Endothelial cell of umbilical vein (primary cell): ENCODE measurements at regions not wholly inside any gene's neighbourhood (a gene's known extent, or its start where the extent isn't known, plus 50 kb on each side); places are given as distances from the start of the nearest gene placed in this dataset.

Experiments
- BruUV-seq: library from RNA; stranded (reverse); fragments of 400-500 nt; replicated peaks from 2 replicates; lab custom pipeline; 2021; lab: Mats Ljungman, UMichigan
- CTCF ChIA-PET: fragments of 300-600, 350-600 bp; sonication (Branson Sonifier 250); formaldehyde crosslinking; loops from one replicate; lab custom pipeline; 2021; ENCODE audit warnings: antibody characterized with exemption, inconsistent platforms; lab: Charles Lee
- POLR2A ChIA-PET: fragments of 300-600, 350-600 bp; sonication (Branson Sonifier 250); formaldehyde crosslinking; loops from one replicate; lab custom pipeline; 2021; ENCODE audit warnings: antibody characterized with exemption, inconsistent platforms; lab: Charles Lee
- DNase-seq: peaks from one replicate; pipeline ENCODE4 v3.0.0-alpha.2; 2011; ENCODE audit warnings: low read depth, low spot score
- FAIRE-seq: peaks from 2 replicates; lab custom pipeline; 2011; peaks lifted over from hg19 to GRCh38; lab: Jason Lieb, UNC
- H2AFZ ChIP-seq: 2 replicates; pipeline ENCODE4 v1.6.0; 2012; ENCODE audit warnings: low read depth, low read length, control low read depth, inconsistent platforms
- H3K27ac ChIP-seq: 2 replicates; pipeline ENCODE4 v1.5.1; 2011; ENCODE audit warnings: low read depth, mild to moderate bottlenecking, control low read depth, low read length, moderate library complexity; ENCODE audit not compliant: insufficient read depth
- H3K27me3 ChIP-seq, 2 experiments: 2 replicates each; pipeline versions ENCODE4 v1.6.0 to v1.6.1; 2011; ENCODE audit warnings: low read length in 2 of 2, mixed read lengths in 1 of 2; ENCODE audit not compliant: control insufficient read depth in 2 of 2, insufficient read depth in 2 of 2
- H3K36me3 ChIP-seq, 2 experiments: 2 replicates in 1 of 2; 3 replicates in 1 of 2; pipeline ENCODE4 v1.5.1; 2011; ENCODE audit warnings: low read length in 2 of 2, mild to moderate bottlenecking in 1 of 2, moderate library complexity in 1 of 2; ENCODE audit not compliant: control insufficient read depth in 2 of 2, insufficient read depth in 2 of 2; ENCODE audit errors: extremely low read depth in 1 of 2
- H3K4me1 ChIP-seq: 3 replicates; pipeline ENCODE4 v1.5.1; 2011; ENCODE audit warnings: mild to moderate bottlenecking, low read length; ENCODE audit not compliant: control insufficient read depth, insufficient read depth; ENCODE audit errors: extremely low read depth
- H3K4me2 ChIP-seq: 2 replicates; pipeline ENCODE4 v1.6.1; 2011; ENCODE audit warnings: low read length, control low read depth, mixed read lengths; ENCODE audit not compliant: insufficient read depth
- H3K4me3 ChIP-seq, 3 experiments: fragments of 200-600 bp in 1 of 3; sonication (generic), shearing (Covaris generic) in 1 of 3; replicated peaks in 1 of 3; 2 replicates each; pipeline ENCODE4 v1.5.1; 2011 to 2016; ENCODE audit warnings: control low read depth in 3 of 3, low read length in 3 of 3, mild to moderate bottlenecking in 2 of 3, inconsistent platforms in 1 of 3, low read depth in 1 of 3, moderate library complexity in 1 of 3; ENCODE audit not compliant: insufficient read depth in 1 of 3
- H3K79me2 ChIP-seq: 2 replicates; pipeline ENCODE4 v1.6.0; 2012; ENCODE audit warnings: low read length, inconsistent platforms; ENCODE audit not compliant: control insufficient read depth, insufficient read depth
- H3K9ac ChIP-seq: replicated peaks from 2 replicates; pipeline ENCODE3; 2011; ENCODE audit warnings: low read length, control low read depth; ENCODE audit not compliant: insufficient read depth; ENCODE audit errors: extremely low read depth
- H3K9me1 ChIP-seq: replicated peaks from 3 replicates; pipeline ENCODE4 v1.6.0; 2011; ENCODE audit warnings: mild to moderate bottlenecking, low read length; ENCODE audit not compliant: control insufficient read depth, insufficient read depth; ENCODE audit errors: extremely low read depth
- H3K9me3 ChIP-seq: replicated peaks from 2 replicates; pipeline ENCODE4 v1.5.1; 2012; ENCODE audit warnings: low read length, inconsistent platforms; ENCODE audit not compliant: control insufficient read depth, insufficient read depth
- H4K20me1 ChIP-seq: replicated peaks from 2 replicates; pipeline ENCODE3; 2011; ENCODE audit warnings: mild to moderate bottlenecking, low read length; ENCODE audit not compliant: control insufficient read depth, insufficient read depth; ENCODE audit errors: extremely low read depth
- CTCF ChIP-seq, 2 donors: IDR thresholded peaks; 1 replicate in 1 of 2; 2 replicates in 1 of 2; pipeline ENCODE4 v1.5.1; 2011; ENCODE audit warnings: low read length in 2 of 2, mild to moderate bottlenecking in 2 of 2, moderate library complexity in 2 of 2, control low read depth in 1 of 2, inconsistent platforms in 1 of 2, low read depth in 1 of 2; ENCODE audit not compliant: insufficient read depth in 1 of 2; ENCODE audit errors: extremely low read depth in 1 of 2
- EZH2 ChIP-seq: IDR thresholded peaks from 2 replicates; pipeline ENCODE4 v1.6.1; 2012; ENCODE audit warnings: borderline replicate concordance, low read depth, mild to moderate bottlenecking, moderate library complexity, low read length, inconsistent platforms; ENCODE audit not compliant: severe bottlenecking
- FOS ChIP-seq: IDR thresholded peaks from 2 replicates; pipeline ENCODE4 v1.6.1; 2011; ENCODE audit warnings: mild to moderate bottlenecking, low read length, moderate library complexity, borderline replicate concordance; ENCODE audit not compliant: insufficient read depth
- GATA2 ChIP-seq: IDR thresholded peaks from 2 replicates; pipeline ENCODE4 v1.7.0; 2011; ENCODE audit warnings: low read depth, mild to moderate bottlenecking, moderate library complexity, mixed read lengths, low read length; ENCODE audit not compliant: insufficient read length, insufficient read depth
- JUN ChIP-seq: IDR thresholded peaks from 2 replicates; pipeline ENCODE4 v1.6.1; 2011; ENCODE audit warnings: borderline replicate concordance, low read depth; ENCODE audit not compliant: insufficient read length, insufficient read depth
- MAX ChIP-seq: IDR thresholded peaks from 2 replicates; pipeline ENCODE4 v1.6.1; 2011; ENCODE audit not compliant: insufficient read depth, insufficient read length
- MYC ChIP-seq: IDR thresholded peaks from one replicate; pipeline ENCODE4 v1.6.1; 2011; ENCODE audit warnings: mild to moderate bottlenecking, low read depth, low read length
- POLR2A ChIP-seq: IDR thresholded peaks from 2 replicates; pipeline ENCODE4 v1.6.1; 2012; ENCODE audit warnings: low read depth, mild to moderate bottlenecking, control low read depth, low read length
- POLR2AphosphoS5 ChIP-seq: IDR thresholded peaks from 2 replicates; pipeline ENCODE4 v1.6.1; 2012; ENCODE audit warnings: low read depth, mild to moderate bottlenecking, control low read depth, low read length, moderate library complexity; ENCODE audit not compliant: insufficient read depth
- dilution Hi-C: fragments of 300-500 bp; cut with MboI; formaldehyde crosslinking; loops from one replicate; pipeline ENCODE4 v1.15.0; 2019; ENCODE audit warnings: low sequenced_read_pairs; ENCODE audit not compliant: extremely low pct_ligation_motif_present
- intact Hi-C: fragments of 100-400 bp; cut with micrococcal nuclease; formaldehyde crosslinking; loops from one replicate; pipeline ENCODE4 v1.10.0; 2022

- dilution Hi-C loops, result no loop called here
- Histone ChIP-seq H3K27me3 (no peaks in the 10 kb centered on the region), H4K20me1 (no peaks in the 10 kb centered on the region), H3K4me1 (peaks cover 62% of the 10 kb centered on the region), H3K9ac (no peak overlapping the region), H3K9me3 (no peaks in the 10 kb centered on the region), H3K4me3 (no peak overlapping the region), H3K36me3 (no peaks in the 10 kb centered on the region), H3K79me2 (no peaks in the 10 kb centered on the region), H3K9me1 (no peaks in the 10 kb centered on the region), H3K4me2 (no peak overlapping the region), H2AFZ (no peak overlapping the region), H3K27ac (peak overlapping the region; percentile 95)
- POLR2A ChIA-PET, result interaction anchor here (0.7 kb wide), 1 partner anchor 143 kb away, joined by 3 read pairs; no protein-coding TSS in a partner anchor
- BruUV-seq, result no TSS peak
- no peak for DNase-seq
- no peak for FAIRE-seq
- intact Hi-C loops, result no loop called here
- TF ChIP-seq GATA2 (no peak), FOS (peak; percentile 26)
- CTCF ChIA-PET, result interaction anchor here (0.8 to 2.0 kb wide), 8 partner anchors 9 to 190 kb away, joined by 3 to 8 read pairs (median 3); no protein-coding TSS in a partner anchor
These were observed 53.8 kb upstream of the PSEN2 start for GRCh38 chr1:226816576-226816975.

GRCh38 chr1:226814751-226815537 is 55.5 kb upstream of the PSEN2 start:
- peak overlapping the region; percentile 95 for H3K27ac ChIP-seq
- no peak overlapping the region for H3K4me3 ChIP-seq
- TF ChIP-seq MAX (no peak), CTCF (IDR thresholded peaks at IDR 0.05; ENCODE audit: extremely low read depth in 1 of 2, insufficient read depth in 1 of 2, low read depth in 1 of 2, low read length in 2 of 2) (no peak), GATA2 (no peak), EZH2 (no peak), FOS (peak; percentile 99), JUN (peak; percentile 93), POLR2A (no peak), POLR2AphosphoS5 (peak; percentile 95), MYC (peak; percentile 64)
- ChIA-PET CTCF (interaction anchor here (0.6 to 2.2 kb wide), 22 partner anchors 8 to 407 kb away, joined by 3 to 12 read pairs (median 4); partner anchors contain the start of genes ITPKB and PARP1), POLR2A (interaction anchor here (0.9 to 1.6 kb wide), 3 partner anchors 10 to 75 kb away, joined by 3 to 10 read pairs (median 4); partner anchors contain the start of gene ITPKB)
- no peaks in the 10 kb centered on the region for H3K27me3 ChIP-seq
- no peak overlapping the region for H2AFZ ChIP-seq
- DNase-seq (peak; percentile 96), FAIRE-seq (peak; percentile 99)
- peak overlapping the region; percentile 45 for H3K4me2 ChIP-seq
- H4K20me1 ChIP-seq, result no peaks in the 10 kb centered on the region
- no peaks in the 10 kb centered on the region for H3K36me3 ChIP-seq
- dilution Hi-C loops, result no loop called here
- H3K9me3 ChIP-seq, result no peaks in the 10 kb centered on the region
- H3K9ac ChIP-seq, result peak overlapping the region; percentile 67
- H3K79me2 ChIP-seq, result no peaks in the 10 kb centered on the region
- no peaks in the 10 kb centered on the region for H3K9me1 ChIP-seq
- intact Hi-C loops, result loop anchor here (1.0 kb wide), 4 partner anchors 16 to 151 kb away; partner anchors contain the start of gene ITPKB
- TSS peak; percentile 99 for BruUV-seq
- H3K4me1 ChIP-seq, result peaks cover 46% of the 10 kb centered on the region
